Naive thymus-derived CD4-positive, alpha-beta T cell (primary cell): ENCODE measurements at regions not wholly inside any gene's neighbourhood (a gene's known extent, or its start where the extent isn't known, plus 50 kb on each side); places are given as distances from the start of the nearest gene placed in this dataset.
"Not testable (repeated sequence)": the region's sequence is repeated elsewhere in the genome, so short reads cannot be mapped to it uniquely, and the experiment has no call there.

Source experiments
- ATAC-seq: fragments of 150-1000 bp; cut with Tn5 transposase; 2 replicates; pipeline ENCODE4 v1.10.0; 2021; ENCODE audit warnings: mild to moderate bottlenecking, moderate library complexity
- CTCF ChIA-PET: fragments of 350-600 bp; sonication (Branson Sonifier 250); formaldehyde crosslinking; loops from one replicate; lab custom pipeline; 2021; ENCODE audit warnings: antibody characterized with exemption; lab: Charles Lee
- POLR2A ChIA-PET: fragments of 350-600 bp; sonication (Branson Sonifier 250); formaldehyde crosslinking; loops from one replicate; lab custom pipeline; 2021; ENCODE audit warnings: antibody characterized with exemption, inconsistent platforms; lab: Charles Lee
- DNase-seq, 9 donors: peaks; one replicate each; pipeline versions ENCODE4 v3.0.0 to v3.0.0-alpha.2; 2020 to 2022; ENCODE audit warnings: mixed read lengths in 1 of 9
- H3K27ac ChIP-seq: one replicate; pipeline ENCODE4 v1.7.0; 2013; ENCODE audit warnings: mild to moderate bottlenecking, low read depth, low read length, moderate library complexity
- H3K27me3 ChIP-seq, 2 donors: one replicate each; pipeline ENCODE4 v1.7.0; 2013; ENCODE audit warnings: low read length in 2 of 2, mild to moderate bottlenecking in 2 of 2, moderate library complexity in 2 of 2; ENCODE audit not compliant: control insufficient read depth in 2 of 2, insufficient read depth in 2 of 2
- H3K36me3 ChIP-seq, 3 experiments: 1 replicate in 2 of 3; 2 replicates in 1 of 3; pipeline ENCODE4 v1.7.0; 2013; ENCODE audit warnings: low read length in 3 of 3, mild to moderate bottlenecking in 3 of 3, moderate library complexity in 1 of 3; ENCODE audit not compliant: insufficient read depth in 3 of 3, control insufficient read depth in 2 of 3
- H3K4me1 ChIP-seq, 2 donors: one replicate each; pipeline ENCODE4 v1.7.0; 2013; ENCODE audit warnings: low read length in 2 of 2, mild to moderate bottlenecking in 2 of 2, moderate library complexity in 1 of 2; ENCODE audit not compliant: control insufficient read depth in 2 of 2, insufficient read depth in 2 of 2
- H3K4me3 ChIP-seq: 2 replicates; pipeline ENCODE4 v1.7.0; 2013; ENCODE audit warnings: mild to moderate bottlenecking, low read length
- H3K9me3 ChIP-seq, 3 experiments: 1 replicate in 2 of 3; 2 replicates in 1 of 3; pipeline ENCODE4 v1.7.0; 2013; ENCODE audit warnings: low read length in 3 of 3; ENCODE audit not compliant: control insufficient read depth in 2 of 3
- H3K27ac Mint-ChIP-seq, 9 donors: one replicate each; pipeline ENCODE4 v1.8.0; 2020 to 2022; ENCODE audit warnings: mixed read lengths in 9 of 9, mild to moderate bottlenecking in 8 of 9, moderate library complexity in 5 of 9, inconsistent platforms in 2 of 9
- H3K27me3 Mint-ChIP-seq, 5 donors: one replicate each; pipeline ENCODE4 v1.8.0; 2021 to 2022; ENCODE audit warnings: mixed read lengths in 5 of 5, mild to moderate bottlenecking in 1 of 5
- H3K36me3 Mint-ChIP-seq, 5 donors: one replicate each; pipeline ENCODE4 v1.8.0; 2020 to 2022; ENCODE audit warnings: mixed read lengths in 5 of 5, mild to moderate bottlenecking in 3 of 5, inconsistent platforms in 1 of 5
- H3K4me1 Mint-ChIP-seq, 7 donors: one replicate each; pipeline ENCODE4 v1.8.0; 2020 to 2022; ENCODE audit warnings: mixed read lengths in 7 of 7, mild to moderate bottlenecking in 3 of 7, inconsistent platforms in 1 of 7
- H3K4me3 Mint-ChIP-seq, 10 donors: one replicate each; pipeline ENCODE4 v1.8.0; 2020 to 2022; ENCODE audit warnings: mild to moderate bottlenecking in 10 of 10, mixed read lengths in 10 of 10, moderate library complexity in 6 of 10, inconsistent platforms in 2 of 10
- H3K9me3 Mint-ChIP-seq, 11 donors: one replicate each; pipeline ENCODE4 v1.8.0; 2020 to 2022; ENCODE audit warnings: mixed read lengths in 11 of 11, mild to moderate bottlenecking in 4 of 11, inconsistent platforms in 1 of 11, moderate library complexity in 1 of 11
- intact Hi-C, 2 donors: fragments of 100-400 bp; cut with micrococcal nuclease; formaldehyde crosslinking; loops; one replicate each; pipeline ENCODE4 v1.15.1; 2023

- ATAC-seq: no peak
- Histone ChIP-seq H3K27ac (no peak overlapping the region), H3K36me3 (no peaks in the 10 kb centered on the region), H3K27me3 (peaks cover 13 to 17% of the 10 kb centered on the region in 2 donors), H3K9me3 (peaks cover 0 to 27% (median 6%) of the 10 kb centered on the region in 3 experiments), H3K4me1 (peaks cover 0 to 7% of the 10 kb centered on the region in 2 donors), H3K4me3 (no peak overlapping the region)
- Mint-ChIP-seq H3K27ac (no peak overlapping the region), H3K9me3 (peaks cover 7 to 61% (median 30%) of the 10 kb centered on the region in 11 donors), H3K4me3 (no peak overlapping the region), H3K36me3 (peaks cover 0 to 25% (median 16%) of the 10 kb centered on the region in 5 donors), H3K4me1 (peaks cover 12 to 29% (median 23%) of the 10 kb centered on the region in 7 donors), H3K27me3 (peaks cover 37 to 51% (median 38%) of the 10 kb centered on the region in 5 donors)
- intact Hi-C loops: no loop called here
- no peak for DNase-seq
- ChIA-PET CTCF (no interaction called here), POLR2A (no interaction called here)
Observed at GRCh38 chr3:198109883-198110282, 149.9 kb downstream of the LMLN start.

GRCh38 chr3:198112031-198112430 is 152.0 kb downstream of the LMLN start:
- Mint-ChIP-seq H3K9me3 (peaks cover 7 to 60% (median 27%) of the 10 kb centered on the region in 11 donors), H3K27me3 (peaks cover 49 to 55% (median 51%) of the 10 kb centered on the region in 5 donors)

DNA sequence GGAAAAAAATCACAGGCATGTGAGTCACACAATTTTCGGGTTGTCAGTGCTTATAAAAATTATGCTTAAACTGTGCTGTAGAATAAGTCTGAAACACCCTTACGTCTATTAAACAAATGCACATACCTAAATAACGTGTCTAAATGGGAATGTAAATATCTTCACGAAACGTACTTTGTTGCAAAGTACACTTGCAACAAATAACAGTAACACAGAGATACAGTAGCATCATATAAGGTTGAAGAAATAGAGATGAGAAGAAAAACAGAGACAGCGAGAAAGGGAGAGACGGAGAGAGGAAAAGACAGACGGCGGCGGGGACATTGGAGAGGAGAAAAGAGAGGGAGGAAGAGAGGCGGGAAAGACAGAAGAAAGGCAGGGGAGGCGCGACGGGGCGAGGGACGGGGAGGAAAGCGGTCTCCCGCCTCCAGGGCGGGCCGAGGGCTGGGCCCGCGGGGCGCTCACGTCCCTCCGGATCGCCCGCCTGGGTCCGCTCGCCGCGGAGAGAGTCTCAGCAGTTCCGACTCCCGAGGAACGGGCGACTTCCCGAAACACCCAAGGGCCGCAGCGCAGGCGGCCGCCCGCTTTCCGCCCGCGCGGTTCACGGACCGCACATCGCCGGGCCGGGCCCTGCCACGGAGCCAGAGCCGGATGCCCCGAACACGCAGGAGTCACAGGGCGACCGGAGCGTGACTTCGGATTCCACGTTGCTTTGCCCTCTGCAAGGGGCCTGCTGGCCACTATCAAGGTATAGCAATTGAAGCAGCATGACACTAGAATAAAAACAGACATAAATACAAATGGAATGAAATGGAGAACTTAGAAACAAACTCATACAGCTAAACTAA is 153.4 kb downstream of the LMLN start:
- ATAC-seq: peak; percentile 50
- H3K27me3 Mint-ChIP-seq: peaks cover 49 to 57% (median 53%) of the 10 kb centered on the region in 5 donors

More at GRCh38 chr3:198112031-198112430, 152.0 kb downstream of the LMLN start:
- Mint-ChIP-seq H3K36me3 (peaks cover 0 to 22% (median 11%) of the 10 kb centered on the region in 5 donors), H3K27ac (no peak overlapping the region), H3K4me1 (peaks cover 7 to 16% (median 13%) of the 10 kb centered on the region in 7 donors), H3K4me3 (no peak overlapping the region)
- Histone ChIP-seq H3K4me3 (no peak overlapping the region), H3K27me3 (peaks cover 13 to 17% of the 10 kb centered on the region in 2 donors), H3K4me1 (no peaks in the 10 kb centered on the region), H3K9me3 (peaks cover 0 to 16% (median 0%) of the 10 kb centered on the region in 3 experiments), H3K27ac (no peak overlapping the region), H3K36me3 (no peaks in the 10 kb centered on the region)
- no peak for ATAC-seq
- ChIA-PET CTCF (no interaction called here), POLR2A (interaction anchor here (0.6 kb wide), 1 partner anchor 186 kb away, joined by 4 read pairs; no protein-coding TSS in a partner anchor)
- intact Hi-C loops: no loop called here
- no peak for DNase-seq

GRCh38 chr3:198114516-198114915 is 154.5 kb downstream of the LMLN start:
- intact Hi-C loops, H3K4me1 ChIP-seq, H3K36me3 ChIP-seq, H3K27ac Mint-ChIP-seq, H3K4me3 ChIP-seq, ATAC-seq, CTCF ChIA-PET, H3K27ac ChIP-seq, POLR2A ChIA-PET, DNase-seq: not testable (repeated sequence)
- peaks cover 13 to 17% of the 10 kb centered on the region in 2 donors for H3K27me3 ChIP-seq
- peaks cover 49 to 55% (median 53%) of the 10 kb centered on the region in 5 donors for H3K27me3 Mint-ChIP-seq
- peaks cover 3 to 49% (median 21%) of the 10 kb centered on the region in 11 donors for H3K9me3 Mint-ChIP-seq
- H3K9me3 ChIP-seq: peaks cover 0 to 12% (median 0%) of the 10 kb centered on the region in 3 experiments
- H3K4me1 Mint-ChIP-seq: peaks cover 7 to 10% (median 7%) of the 10 kb centered on the region in 7 donors
- peaks cover 0 to 22% (median 9%) of the 10 kb centered on the region in 5 donors for H3K36me3 Mint-ChIP-seq
- H3K4me3 Mint-ChIP-seq: peak overlapping the region in 2 of 10 donors; percentile 31 to 32

More for the DNA sequence above, 153.4 kb downstream of the LMLN start:
- Mint-ChIP-seq H3K9me3 (peaks cover 3 to 52% (median 21%) of the 10 kb centered on the region in 11 donors), H3K4me1 (peaks cover 7 to 10% (median 7%) of the 10 kb centered on the region in 7 donors), H3K4me3 (peak overlapping the region; percentile 44 to 90 (median 66)), H3K36me3 (peaks cover 0 to 22% (median 9%) of the 10 kb centered on the region in 5 donors), H3K27ac (peak overlapping the region in 2 of 9 donors; percentile 19 to 76)
- Histone ChIP-seq H3K4me3 (no peak overlapping the region), H3K27me3 (peaks cover 13 to 17% of the 10 kb centered on the region in 2 donors), H3K27ac (no peak overlapping the region), H3K36me3 (no peaks in the 10 kb centered on the region), H3K9me3 (peaks cover 0 to 16% (median 0%) of the 10 kb centered on the region in 3 experiments), H3K4me1 (no peaks in the 10 kb centered on the region)
- ChIA-PET CTCF (no interaction called here), POLR2A (no interaction called here)
- DNase-seq: peak in 1 of 9 donors; percentile 14
- intact Hi-C loops: no loop called here

DNA sequence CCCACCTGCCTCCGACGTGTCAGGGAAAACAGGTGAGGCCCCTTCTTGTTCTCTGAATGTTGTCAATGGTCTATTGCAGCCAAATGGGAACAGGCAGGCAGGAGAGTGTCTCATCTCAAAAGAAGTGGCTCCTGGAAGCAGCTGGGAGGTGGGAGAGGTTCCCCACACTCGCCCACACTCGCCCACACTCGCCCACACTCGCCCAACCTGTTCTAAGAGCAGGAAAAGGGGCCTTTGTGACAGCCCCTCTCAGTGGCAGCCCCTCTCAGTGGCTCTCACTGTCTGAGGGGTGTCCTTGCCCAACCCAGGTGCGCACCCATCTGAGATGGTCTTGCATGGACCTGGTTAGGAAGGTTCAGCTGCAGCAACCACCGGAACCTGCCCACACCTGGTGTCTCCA is 162.2 kb downstream of the LMLN start:
- H3K4me3 ChIP-seq, POLR2A ChIA-PET, H3K27me3 ChIP-seq, H3K27ac Mint-ChIP-seq, H3K4me1 Mint-ChIP-seq, H3K9me3 ChIP-seq, ATAC-seq, DNase-seq, CTCF ChIA-PET, H3K4me3 Mint-ChIP-seq, H3K9me3 Mint-ChIP-seq, H3K36me3 ChIP-seq, H3K4me1 ChIP-seq, intact Hi-C loops, H3K36me3 Mint-ChIP-seq, H3K27ac ChIP-seq: not testable (repeated sequence)
- H3K27me3 Mint-ChIP-seq: peaks cover 0 to 20% (median 3%) of the 10 kb centered on the region in 5 donors

DNA sequence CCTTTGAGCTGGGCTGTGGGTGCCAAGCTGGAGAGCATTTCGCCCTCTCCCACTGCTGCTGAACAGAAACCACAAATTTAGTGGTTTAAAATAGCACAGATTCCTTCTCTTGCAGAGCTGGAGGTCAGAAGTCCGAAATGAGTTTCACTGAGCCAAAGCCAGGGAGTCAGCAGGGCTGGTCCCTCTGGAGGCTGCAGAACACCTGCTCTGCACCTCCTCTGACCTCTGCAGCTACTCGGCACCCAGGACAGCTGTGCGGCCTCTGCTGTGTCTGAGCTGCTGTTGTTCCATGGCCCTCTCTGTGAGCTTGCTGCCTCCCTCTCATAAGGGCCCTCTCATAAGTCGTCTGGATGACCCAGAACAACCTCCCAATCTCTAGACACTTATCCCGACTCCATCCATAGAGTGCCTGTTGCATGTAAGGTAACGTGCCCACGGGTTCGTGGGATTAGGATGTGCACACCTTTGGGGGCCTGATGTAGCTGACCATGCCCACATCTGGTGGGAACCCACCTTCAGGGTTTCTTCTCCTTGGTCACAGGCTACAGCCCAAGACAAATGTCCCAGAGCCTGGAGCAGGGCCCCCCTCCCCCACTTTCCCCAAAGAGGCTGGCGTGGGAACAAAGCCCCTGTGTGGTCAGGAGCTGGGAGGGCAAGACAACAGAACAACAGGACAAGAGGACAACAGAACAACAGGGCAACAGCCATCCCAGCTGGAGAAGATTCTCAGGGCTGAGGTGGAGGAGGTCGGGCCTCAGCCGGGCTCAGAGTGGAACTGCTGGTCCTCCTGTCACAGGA is 177.2 kb downstream of the LMLN start:
- H3K4me3 Mint-ChIP-seq, H3K36me3 Mint-ChIP-seq, H3K36me3 ChIP-seq, DNase-seq, H3K27ac Mint-ChIP-seq, H3K4me1 Mint-ChIP-seq, H3K27ac ChIP-seq, CTCF ChIA-PET, ATAC-seq, H3K4me1 ChIP-seq, intact Hi-C loops, H3K27me3 Mint-ChIP-seq, H3K9me3 Mint-ChIP-seq, POLR2A ChIA-PET, H3K9me3 ChIP-seq, H3K27me3 ChIP-seq, H3K4me3 ChIP-seq: not testable (repeated sequence)
